K562 (cell line): ENCODE measurements at regions not wholly inside any gene's neighbourhood (a gene's known extent, or its start where the extent isn't known, plus 50 kb on each side); places are given as distances from the start of the nearest gene placed in this dataset.
A peak's percentile ranks its signal among the peaks of the same experiment; 100 is the strongest.

Source experiments
- ATAC-seq: fragments of 200-7000 bp; cut with Tn5 transposase; 3 replicates; pipeline ENCODE4 v1.9.1; 2020; ENCODE audit warnings: moderate library complexity
- BruUV-seq: library from RNA; stranded (reverse); fragments of 400-500 nt; replicated peaks from 2 replicates; lab custom pipeline; 2021; lab: Mats Ljungman, UMichigan
- CTCF ChIA-PET: fragments of 300-600 bp; formaldehyde crosslinking; extraction: SDS; loops from one replicate; lab custom pipeline; 2021; ENCODE audit warnings: low intra/inter-chr PET ratio; lab: Yijun Ruan, JAX
- POLR2A ChIA-PET: fragments of 300-600, 350-650 bp; sonication (Branson Sonifier 250); formaldehyde crosslinking; extraction: SDS; loops from one replicate; lab custom pipeline; 2021; ENCODE audit warnings: antibody characterized with exemption, inconsistent platforms; lab: Yijun Ruan, JAX
- DNase-seq, 4 experiments: peaks; one replicate each; pipeline versions ENCODE4 v3.0.0 to v3.0.0-alpha.2; 2011 to 2018; ENCODE audit warnings: low spot score in 3 of 4, mixed read lengths in 3 of 4; ENCODE audit errors: extremely low read depth in 1 of 4
- FAIRE-seq: peaks from 2 replicates; lab custom pipeline; 2011; peaks lifted over from hg19 to GRCh38; lab: Jason Lieb, UNC
- H2AFZ ChIP-seq: 2 replicates; pipeline ENCODE4 v1.6.0; 2011; ENCODE audit warnings: low read depth, low read length, control low read depth, inconsistent platforms
- H3K27ac ChIP-seq: fragments of 200-600 bp; 3 replicates; pipeline ENCODE4 v1.8.0; 2011; ENCODE audit warnings: low read depth, mild to moderate bottlenecking, control low read depth, inconsistent platforms, low read length, moderate library complexity, mixed read lengths; ENCODE audit errors: extremely low read depth
- H3K27me3 ChIP-seq, 2 experiments: fragments of 300-600 bp in 1 of 2; 2 replicates in 1 of 2; 3 replicates in 1 of 2; pipeline versions ENCODE4 v1.6.0 to v1.8.0; 2011; ENCODE audit warnings: inconsistent platforms in 2 of 2, low read length in 2 of 2, mild to moderate bottlenecking in 1 of 2, mixed read lengths in 1 of 2, moderate library complexity in 1 of 2; ENCODE audit not compliant: control insufficient read depth in 2 of 2, insufficient read depth in 2 of 2
- H3K36me3 ChIP-seq: fragments of 300-600 bp; 3 replicates; pipeline ENCODE4 v1.8.0; 2011; ENCODE audit warnings: mild to moderate bottlenecking, low read length, inconsistent platforms; ENCODE audit not compliant: control insufficient read depth, insufficient read depth
- H3K4me1 ChIP-seq, 2 experiments: fragments of 200-600 bp in 1 of 2; replicated peaks in 1 of 2; 2 replicates in 1 of 2; 3 replicates in 1 of 2; pipeline versions ENCODE4 v1.5.1 to v1.8.0; 2011; ENCODE audit warnings: inconsistent platforms in 2 of 2, low read length in 2 of 2, mild to moderate bottlenecking in 1 of 2, mixed read lengths in 1 of 2, moderate library complexity in 1 of 2; ENCODE audit not compliant: control insufficient read depth in 2 of 2, insufficient read depth in 2 of 2
- H3K4me2 ChIP-seq: 2 replicates; pipeline ENCODE4 v1.6.1; 2011; ENCODE audit warnings: low read length, control low read depth, inconsistent platforms, mixed read lengths; ENCODE audit not compliant: insufficient read depth
- H3K4me3 ChIP-seq: fragments of 200-600 bp; sonication (generic), shearing (Covaris generic); 2 replicates; pipeline ENCODE4 v1.5.1; 2016; ENCODE audit warnings: control low read depth, inconsistent platforms
- H3K79me2 ChIP-seq: fragments of 200-600 bp; 3 replicates; pipeline ENCODE4 v1.8.0; 2011; ENCODE audit warnings: low read length, inconsistent platforms; ENCODE audit not compliant: control insufficient read depth, insufficient read depth
- H3K9ac ChIP-seq, 2 experiments: 2 replicates each; pipeline versions ENCODE4 v1.6.0 to v1.6.1; 2011; ENCODE audit warnings: low read depth in 2 of 2, low read length in 2 of 2, control low read depth in 1 of 2, inconsistent platforms in 1 of 2, mild to moderate bottlenecking in 1 of 2, mixed read lengths in 1 of 2; ENCODE audit not compliant: insufficient read depth in 1 of 2
- H3K9me1 ChIP-seq: one replicate; pipeline ENCODE4 v1.6.0; 2011; ENCODE audit warnings: inconsistent platforms, mild to moderate bottlenecking, low read length, moderate library complexity; ENCODE audit not compliant: control insufficient read depth, insufficient read depth
- H3K9me3 ChIP-seq: replicated peaks from 2 replicates; pipeline ENCODE4 v1.5.1; 2011; ENCODE audit warnings: low read depth, low read length, inconsistent platforms; ENCODE audit not compliant: control insufficient read depth, insufficient read depth
- H4K20me1 ChIP-seq: replicated peaks from 2 replicates; pipeline ENCODE4 v1.6.1; 2011; ENCODE audit warnings: low read length, inconsistent platforms, mixed read lengths; ENCODE audit not compliant: control insufficient read depth, insufficient read depth
- BRCA1 ChIP-seq, 2 experiments: fragments of 450-650 bp in 1 of 2; sonication (generic) in 1 of 2; formaldehyde crosslinking in 1 of 2; IDR thresholded peaks; 2 replicates each; pipeline versions ENCODE4 v1.5.0 to v1.6.1; 2017 to 2020; ENCODE audit warnings: mild to moderate bottlenecking in 1 of 2, missing genetic modification reagents in 1 of 2
- EWSR1 ChIP-seq: fragments of 450-650 bp; IDR thresholded peaks from 2 replicates; pipeline ENCODE4 v1.6.1; 2018; ENCODE audit warnings: borderline replicate concordance, mild to moderate bottlenecking, low read depth, moderate library complexity; ENCODE audit not compliant: partially characterized antibody
- FOXA3 ChIP-seq, 2 experiments: fragments of 450-650 bp in 1 of 2; sonication (generic) in 1 of 2; formaldehyde crosslinking; IDR thresholded peaks in 1 of 2; conservative IDR thresholded peaks in 1 of 2; 2 replicates each; pipeline versions ENCODE4 v1.4.0 to v1.8.0; 2020 to 2022; ENCODE audit warnings: mild to moderate bottlenecking in 2 of 2, missing genetic modification reagents in 1 of 2
- HLTF ChIP-seq: fragments of 450-650 bp; IDR thresholded peaks from 2 replicates; pipeline ENCODE4 v1.6.1; 2016
- ILK ChIP-seq: fragments of 450-650 bp; IDR thresholded peaks from 2 replicates; pipeline ENCODE4 v1.6.1; 2016; ENCODE audit warnings: missing genetic modification characterization, low read depth, mild to moderate bottlenecking, missing compliant biosample characterization, moderate library complexity, borderline replicate concordance
- MYC ChIP-seq, 2 experiments: fragments of 250-450 bp in 1 of 2; sonication (Bioruptor Pico) in 1 of 2; IDR thresholded peaks; 2 replicates each; pipeline versions ENCODE4 v1.5.1 to v1.6.1; 2012 to 2021; ENCODE audit warnings: low read depth in 2 of 2, borderline replicate concordance in 1 of 2, improper control_type of control experiment in 1 of 2, low read length in 1 of 2, mild to moderate bottlenecking in 1 of 2, moderate library complexity in 1 of 2
- NR1H2 ChIP-seq: sonication (generic); formaldehyde crosslinking; IDR thresholded peaks from 2 replicates; pipeline ENCODE4 v1.4.0; 2020; ENCODE audit warnings: mild to moderate bottlenecking, missing genetic modification reagents
- RFX5 ChIP-seq: IDR thresholded peaks from 2 replicates; pipeline ENCODE4 v1.6.1; 2011; ENCODE audit warnings: low read depth, mild to moderate bottlenecking, improper control_type of control experiment, low read length
- SIN3B ChIP-seq: fragments of 450-650 bp; IDR thresholded peaks from 2 replicates; pipeline ENCODE4 v1.6.1; 2017; ENCODE audit warnings: low read depth, mild to moderate bottlenecking, moderate library complexity
- SMARCA5 ChIP-seq: fragments of 450-650 bp; IDR thresholded peaks from 2 replicates; pipeline ENCODE4 v1.6.1; 2016
- SMC3 ChIP-seq: conservative IDR thresholded peaks from 2 replicates; pipeline ENCODE4 v1.6.1; 2011; ENCODE audit warnings: low read depth, low read length, improper control_type of control experiment; ENCODE audit not compliant: insufficient read depth
- SPI1 ChIP-seq: IDR thresholded peaks from 2 replicates; pipeline ENCODE4 v1.6.1; 2011; ENCODE audit warnings: low read depth, low read length, control low read depth, borderline replicate concordance
- TRIM24 ChIP-seq, 2 experiments: fragments of 450-650 bp; IDR thresholded peaks; 2 replicates each; pipeline ENCODE4 v1.6.1; 2016
- WGBS: fragments of 100-300 bp; shearing (Covaris generic); methylation state at CpG from one replicate; pipeline ENCODE4 v1.1.6; 2016; ENCODE audit warnings: low coverage, mixed read lengths; ENCODE audit not compliant: insufficient coverage; ENCODE audit errors: missing lambda C conversion rate; 5-methylcytosine and 5-hydroxymethylcytosine counted together
- in situ Hi-C: fragments of 300-500 bp; cut with MboI; formaldehyde crosslinking; loops from 4 replicates; pipeline ENCODE4 v1.15.0; 2018; ENCODE audit warnings: inconsistent platforms, mixed read lengths
- intact Hi-C: fragments of 100-400 bp; cut with micrococcal nuclease; formaldehyde crosslinking; loops from 2 replicates; pipeline ENCODE4 v1.14.2; 2022
- TF ChIP-seq, protein P1 (sequence below): fragments of 450-650 bp; formaldehyde crosslinking; IDR thresholded peaks from 2 replicates; pipeline ENCODE4 v1.4.0; 2022; ENCODE audit warnings: missing genetic modification characterization

DNA sequence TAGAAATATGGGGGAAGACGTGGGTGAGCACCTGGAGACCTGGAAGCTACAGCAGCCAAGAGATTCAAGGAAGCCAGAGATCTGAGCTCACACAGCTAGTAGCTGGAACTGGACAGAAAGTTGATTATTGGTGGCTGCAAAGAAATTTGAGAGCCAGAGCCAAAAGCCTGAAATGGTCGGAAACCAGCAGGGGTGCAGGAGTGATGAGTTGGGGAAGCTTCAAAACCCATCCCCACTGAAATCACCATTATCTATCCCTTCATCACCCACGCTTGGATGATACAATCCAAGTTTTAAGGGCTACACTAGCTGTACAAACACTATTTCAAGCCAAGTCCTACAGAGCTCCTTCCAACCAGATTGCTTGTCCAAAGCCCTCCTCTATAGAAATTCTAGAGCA, 296.1 kb upstream of the NEBL start:
- intact Hi-C loops, result no loop called here
- FAIRE-seq (no peak), ATAC-seq (no peak), DNase-seq (no peak)
- Histone ChIP-seq H3K79me2 (no peaks in the 10 kb centered on the region), H3K4me3 (no peak overlapping the region), H3K9me1 (no peaks in the 10 kb centered on the region), H3K4me2 (no peak overlapping the region), H3K9me3 (peaks cover 8% of the 10 kb centered on the region), H3K4me1 (peaks cover 0 to 9% of the 10 kb centered on the region in 2 experiments; a peak in 3 of 5 replicates), H2AFZ (peak overlapping the region; percentile 62), H3K9ac (no peak overlapping the region), H4K20me1 (no peaks in the 10 kb centered on the region), H3K27me3 (no peaks in the 10 kb centered on the region), H3K27ac (no peak overlapping the region), H3K36me3 (no peaks in the 10 kb centered on the region)
- 38% methylated on average over 3 of the region's 3 CpGs for WGBS
- BruUV-seq, result no TSS peak
- in situ Hi-C loops, result no loop called here
- TF ChIP-seq NR1H2 (CRISPR knock-in tag) (no peak), BRCA1 (IDR thresholded peaks at IDR 0.05) (no peak), BRCA1 (CRISPR knock-in tag; IDR thresholded peaks at IDR 0.05) (no peak), ILK (no peak), MYC (IDR thresholded peaks at IDR 0.05; ENCODE audit: low read depth, low read length) (no peak), MYC (CRISPR knock-in tag; IDR thresholded peaks at IDR 0.05; ENCODE audit: borderline replicate concordance, low read depth) (no peak), SMC3 (no peak), FOXA3 (CRISPR knock-in tag; conservative IDR thresholded peaks at IDR 0.05 in 1 of 2, IDR thresholded peaks at IDR 0.05 in 1 of 2) (no peak), TRIM24 (IDR thresholded peaks at IDR 0.05) (no peak), EWSR1 (no peak), SMARCA5 (no peak), SIN3B (no peak), HLTF (no peak), RFX5 (no peak), SPI1 (no peak)
- TF ChIP-seq, protein P1, sequence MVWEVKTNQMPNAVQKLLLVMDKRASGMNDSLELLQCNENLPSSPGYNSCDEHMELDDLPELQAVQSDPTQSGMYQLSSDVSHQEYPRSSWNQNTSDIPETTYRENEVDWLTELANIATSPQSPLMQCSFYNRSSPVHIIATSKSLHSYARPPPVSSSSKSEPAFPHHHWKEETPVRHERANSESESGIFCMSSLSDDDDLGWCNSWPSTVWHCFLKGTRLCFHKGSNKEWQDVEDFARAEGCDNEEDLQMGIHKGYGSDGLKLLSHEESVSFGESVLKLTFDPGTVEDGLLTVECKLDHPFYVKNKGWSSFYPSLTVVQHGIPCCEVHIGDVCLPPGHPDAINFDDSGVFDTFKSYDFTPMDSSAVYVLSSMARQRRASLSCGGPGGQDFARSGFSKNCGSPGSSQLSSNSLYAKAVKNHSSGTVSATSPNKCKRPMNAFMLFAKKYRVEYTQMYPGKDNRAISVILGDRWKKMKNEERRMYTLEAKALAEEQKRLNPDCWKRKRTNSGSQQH (CRISPR knock-in tag), result no peak
- POLR2A ChIA-PET, result interaction anchor here (1.0 kb wide), 2 partner anchors 9 to 12 kb away, joined by 4 to 5 read pairs; no protein-coding TSS in a partner anchor
- CTCF ChIA-PET, result no interaction called here
